PC-9 (cell line): ENCODE measurements at regions not wholly inside any gene's neighbourhood (a gene's known extent, or its start where the extent isn't known, plus 50 kb on each side); places are given as distances from the start of the nearest gene placed in this dataset.

ENCODE experiments used
- BruUV-seq: library from RNA; stranded (reverse); fragments of 400-500 nt; replicated peaks from 2 replicates; lab custom pipeline; 2021; lab: Mats Ljungman, UMichigan
- CTCF ChIA-PET: fragments of 300-600 bp; sonication (Branson Sonifier 250); formaldehyde crosslinking; loops from one replicate; lab custom pipeline; 2022; ENCODE audit warnings: antibody characterized with exemption; lab: Charles Lee
- POLR2A ChIA-PET: fragments of 300-600 bp; sonication (Branson Sonifier 250); formaldehyde crosslinking; loops from one replicate; lab custom pipeline; 2022; ENCODE audit warnings: antibody characterized with exemption; ENCODE audit not compliant: unreplicated experiment; lab: Charles Lee
- DNase-seq, 2 experiments: peaks; one replicate each; pipeline versions ENCODE4 v3.0.0 to v3.0.0-alpha.2; 2015 to 2022; ENCODE audit warnings: mixed read lengths in 1 of 2
- H2AFZ ChIP-seq: fragments of 200-600 bp; sonication (generic); 2 replicates; pipeline ENCODE4 v1.8.1; 2017; ENCODE audit warnings: antibody characterized with exemption
- H3F3A ChIP-seq: fragments of 200-600 bp; sonication (generic); 2 replicates; pipeline ENCODE4 v1.8.1; 2017; ENCODE audit warnings: antibody characterized with exemption, mild to moderate bottlenecking, low read depth; ENCODE audit not compliant: insufficient read depth
- H3K27ac ChIP-seq: fragments of 200-600 bp; sonication (generic); 2 replicates; pipeline ENCODE4 v1.6.1; 2016; ENCODE audit warnings: mixed run types
- H3K27me3 ChIP-seq: fragments of 200-600 bp; sonication (generic); 2 replicates; pipeline ENCODE4 v1.6.1; 2016; ENCODE audit warnings: low read depth, mixed run types; ENCODE audit not compliant: insufficient read depth
- H3K36me3 ChIP-seq: fragments of 200-600 bp; sonication (generic); 2 replicates; pipeline ENCODE4 v1.6.1; 2016; ENCODE audit warnings: low read depth, mixed run types
- H3K4me1 ChIP-seq: fragments of 200-600 bp; sonication (generic); replicated peaks from 2 replicates; pipeline ENCODE4 v1.6.1; 2016; ENCODE audit warnings: mixed run types; ENCODE audit not compliant: insufficient read depth
- H3K4me2 ChIP-seq: fragments of 200-600 bp; sonication (generic); 2 replicates; pipeline ENCODE4 v1.6.1; 2017; ENCODE audit warnings: mixed run types
- H3K4me3 ChIP-seq: fragments of 200-600 bp; sonication (generic); 2 replicates; pipeline ENCODE4 v1.6.1; 2016; ENCODE audit warnings: mixed run types
- H3K79me2 ChIP-seq: fragments of 200-600 bp; sonication (generic); 2 replicates; pipeline ENCODE4 v1.6.1; 2017; ENCODE audit warnings: low read depth, mixed run types
- H3K9me2 ChIP-seq: fragments of 200-600 bp; sonication (generic); 2 replicates; pipeline ENCODE4 v1.8.1; 2017; ENCODE audit warnings: mild to moderate bottlenecking; ENCODE audit not compliant: insufficient read depth
- H3K9me3 ChIP-seq: fragments of 200-600 bp; sonication (generic); 2 replicates; pipeline ENCODE4 v1.8.1; 2016; ENCODE audit warnings: low read depth; ENCODE audit not compliant: insufficient read depth
- H4K20me1 ChIP-seq: fragments of 200-600 bp; sonication (generic); 2 replicates; pipeline ENCODE4 v1.8.1; 2017; ENCODE audit not compliant: insufficient read depth
- EZH2 ChIP-seq: fragments of 200-600 bp; sonication (generic); IDR thresholded peaks from 2 replicates; pipeline ENCODE4 v1.8.0; 2017; ENCODE audit warnings: antibody characterized with exemption, low read depth
- intact Hi-C: fragments of 100-400 bp; cut with micrococcal nuclease; formaldehyde crosslinking; loops from one replicate; pipeline ENCODE4 v1.10.0; 2022; ENCODE audit not compliant: unreplicated experiment
- TF ChIP-seq, protein P1 (sequence below): fragments of 200-600 bp; sonication (generic); conservative IDR thresholded peaks from 2 replicates; pipeline ENCODE4 v1.6.1; 2017; ENCODE audit warnings: mixed run types, antibody characterized with exemption, mild to moderate bottlenecking, moderate library complexity

DNA sequence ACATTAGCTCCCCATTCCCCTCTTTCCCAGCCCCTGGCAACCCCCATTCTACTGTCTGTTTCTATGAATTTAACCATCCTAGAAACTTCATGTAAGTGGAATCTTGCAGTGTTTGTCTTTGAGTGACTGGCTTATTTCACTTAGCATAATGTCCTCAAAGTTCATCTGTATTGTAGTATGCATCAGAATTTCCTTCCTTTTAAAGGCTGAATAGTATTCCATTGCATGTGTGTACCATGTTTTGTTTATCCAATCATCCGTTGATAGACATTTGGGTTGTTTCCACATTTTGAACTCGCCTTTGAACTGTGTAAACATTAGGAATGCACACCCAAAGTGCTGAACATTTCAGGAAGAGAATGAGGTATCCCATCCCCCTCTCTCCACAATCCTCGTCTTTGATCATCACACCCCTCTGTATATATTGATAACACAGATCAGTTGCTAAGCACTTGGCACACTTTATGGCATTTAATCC lies 56.4 kb upstream of the PLAC1 start:
- TF ChIP-seq EZH2, result no peak
- TF ChIP-seq, protein P1, sequence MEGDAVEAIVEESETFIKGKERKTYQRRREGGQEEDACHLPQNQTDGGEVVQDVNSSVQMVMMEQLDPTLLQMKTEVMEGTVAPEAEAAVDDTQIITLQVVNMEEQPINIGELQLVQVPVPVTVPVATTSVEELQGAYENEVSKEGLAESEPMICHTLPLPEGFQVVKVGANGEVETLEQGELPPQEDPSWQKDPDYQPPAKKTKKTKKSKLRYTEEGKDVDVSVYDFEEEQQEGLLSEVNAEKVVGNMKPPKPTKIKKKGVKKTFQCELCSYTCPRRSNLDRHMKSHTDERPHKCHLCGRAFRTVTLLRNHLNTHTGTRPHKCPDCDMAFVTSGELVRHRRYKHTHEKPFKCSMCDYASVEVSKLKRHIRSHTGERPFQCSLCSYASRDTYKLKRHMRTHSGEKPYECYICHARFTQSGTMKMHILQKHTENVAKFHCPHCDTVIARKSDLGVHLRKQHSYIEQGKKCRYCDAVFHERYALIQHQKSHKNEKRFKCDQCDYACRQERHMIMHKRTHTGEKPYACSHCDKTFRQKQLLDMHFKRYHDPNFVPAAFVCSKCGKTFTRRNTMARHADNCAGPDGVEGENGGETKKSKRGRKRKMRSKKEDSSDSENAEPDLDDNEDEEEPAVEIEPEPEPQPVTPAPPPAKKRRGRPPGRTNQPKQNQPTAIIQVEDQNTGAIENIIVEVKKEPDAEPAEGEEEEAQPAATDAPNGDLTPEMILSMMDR, result no peak
- BruUV-seq, result no TSS peak
- no peak overlapping the region for H3K27ac ChIP-seq

DNA sequence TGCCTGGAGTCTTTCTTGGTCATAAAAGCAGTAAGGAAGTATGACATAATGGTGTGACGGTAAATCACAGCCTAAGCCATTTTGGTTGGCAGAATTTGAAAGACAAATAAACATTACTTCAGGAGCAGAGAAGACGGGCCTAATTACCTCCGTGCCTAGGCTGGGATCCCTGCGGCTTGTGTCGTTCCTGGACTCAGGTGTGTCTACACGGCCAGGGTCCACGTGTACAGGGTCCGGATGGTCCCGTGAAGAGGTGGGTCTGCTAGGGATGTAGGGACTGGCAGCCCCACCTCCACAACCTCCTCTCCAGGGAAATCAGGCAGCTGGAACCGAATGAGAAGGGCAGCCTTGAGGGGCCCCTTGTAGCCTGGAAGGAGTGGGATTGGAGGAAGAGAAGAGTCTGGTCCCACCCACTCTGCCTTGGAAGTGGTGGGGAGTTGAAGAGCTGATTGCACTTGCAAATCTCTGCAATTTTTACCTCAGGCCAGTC lies 55.4 kb upstream of the PLAC1 start:
- Histone ChIP-seq H3F3A (peaks cover 12% of the 10 kb centered on the region), H3K4me3 (no peak overlapping the region), H3K9me2 (no peaks in the 10 kb centered on the region), H3K27me3 (no peaks in the 10 kb centered on the region), H3K4me2 (no peak overlapping the region), H3K27ac (no peak overlapping the region), H4K20me1 (no peaks in the 10 kb centered on the region), H3K79me2 (no peaks in the 10 kb centered on the region), H3K36me3 (no peaks in the 10 kb centered on the region), H2AFZ (no peak overlapping the region), H3K9me3 (no peaks in the 10 kb centered on the region), H3K4me1 (peaks cover 13% of the 10 kb centered on the region)
- TF ChIP-seq EZH2, result no peak
- TF ChIP-seq, protein P1, result no peak
- ChIA-PET POLR2A (no interaction called here), CTCF (no interaction called here)
- no peak for DNase-seq
- intact Hi-C loops, result no loop called here
- no TSS peak for BruUV-seq

More for the DNA sequence above, 56.4 kb upstream of the PLAC1 start:
- CTCF ChIA-PET, result no interaction called here
- intact Hi-C loops, result no loop called here
- H3K4me2 ChIP-seq, result no peak overlapping the region
- POLR2A ChIA-PET, result no interaction called here
- peaks cover 22% of the 10 kb centered on the region for H3F3A ChIP-seq
- H3K9me2 ChIP-seq, result no peaks in the 10 kb centered on the region
- DNase-seq, result no peak
- H3K4me1 ChIP-seq, result peaks cover 23% of the 10 kb centered on the region
- no peak overlapping the region for H3K4me3 ChIP-seq
- no peak overlapping the region for H2AFZ ChIP-seq
- H3K36me3 ChIP-seq, result no peaks in the 10 kb centered on the region
- no peaks in the 10 kb centered on the region for H3K79me2 ChIP-seq
- H4K20me1 ChIP-seq, result no peaks in the 10 kb centered on the region
- no peaks in the 10 kb centered on the region for H3K27me3 ChIP-seq
- H3K9me3 ChIP-seq, result no peaks in the 10 kb centered on the region

- Histone ChIP-seq H3K27me3 (no peaks in the 10 kb centered on the region), H3F3A (0 out of 2 replicates have a peak, but pooled peaks cover under 1% of the 10 kb centered on the region), H3K36me3 (no peaks in the 10 kb centered on the region), H2AFZ (no peak overlapping the region), H3K9me2 (no peaks in the 10 kb centered on the region), H3K9me3 (no peaks in the 10 kb centered on the region), H4K20me1 (no peaks in the 10 kb centered on the region), H3K27ac (no peak overlapping the region), H3K79me2 (no peaks in the 10 kb centered on the region), H3K4me1 (peaks cover 1% of the 10 kb centered on the region), H3K4me3 (no peak overlapping the region), H3K4me2 (no peak overlapping the region)
- no peak for TF ChIP-seq EZH2
- TF ChIP-seq, protein P1, result no peak
- intact Hi-C loops, result no loop called here
- CTCF ChIA-PET, result no interaction called here
- POLR2A ChIA-PET, result no interaction called here
- BruUV-seq, result no TSS peak
- no peak for DNase-seq
These were observed 54.0 kb upstream of the PLAC1 start for GRCh38 chrX:134712272-134712671.
